WTC11 (cell line): ENCODE measurements at regions not wholly inside any gene's neighbourhood (a gene's known extent, or its start where the extent isn't known, plus 50 kb on each side); places are given as distances from the start of the nearest gene placed in this dataset.

Source experiments
- AR ChIP-seq: fragments of 250-450 bp; sonication (Bioruptor Pico); IDR thresholded peaks from 2 replicates; pipeline ENCODE4 v1.9.0; 2021; ENCODE audit warnings: mild to moderate bottlenecking
- ARID4B ChIP-seq: sonication (generic); formaldehyde crosslinking; IDR thresholded peaks from 2 replicates; pipeline ENCODE4 v1.8.0; 2023; ENCODE audit warnings: missing genetic modification reagents, mild to moderate bottlenecking, borderline replicate concordance
- ATF2 ChIP-seq: sonication (generic); formaldehyde crosslinking; IDR thresholded peaks from 2 replicates; pipeline ENCODE4 v1.8.1; 2022; ENCODE audit warnings: low read depth, missing genetic modification reagents, borderline replicate concordance
- ATF3 ChIP-seq: sonication (generic); formaldehyde crosslinking; conservative IDR thresholded peaks from 2 replicates; pipeline ENCODE4 v1.8.1; 2022; ENCODE audit warnings: mild to moderate bottlenecking, missing genetic modification reagents
- CDX4 ChIP-seq: fragments of 250-450 bp; sonication (Bioruptor Pico); IDR thresholded peaks from 2 replicates; pipeline ENCODE4 v1.9.0; 2021; ENCODE audit warnings: moderate library complexity, mild to moderate bottlenecking, inconsistent platforms, borderline replicate concordance
- ERG ChIP-seq: fragments of 250-450 bp; sonication (Bioruptor Pico); IDR thresholded peaks from 2 replicates; pipeline ENCODE4 v1.8.0; 2021; ENCODE audit warnings: mild to moderate bottlenecking
- HMGA2 ChIP-seq: fragments of 250-450 bp; sonication (Bioruptor Pico); IDR thresholded peaks from 2 replicates; pipeline ENCODE4 v1.4.0; 2021; ENCODE audit warnings: mild to moderate bottlenecking, moderate library complexity
- HMGXB4 ChIP-seq: sonication (generic); formaldehyde crosslinking; IDR thresholded peaks from 2 replicates; pipeline ENCODE4 v1.8.1; 2023; ENCODE audit warnings: mild to moderate bottlenecking, moderate library complexity, missing genetic modification reagents
- KAT7 ChIP-seq: sonication (generic); formaldehyde crosslinking; IDR thresholded peaks from 2 replicates; pipeline ENCODE4 v1.8.1; 2023; ENCODE audit warnings: missing genetic modification reagents, mild to moderate bottlenecking, borderline replicate concordance
- TEAD4 ChIP-seq: sonication (generic); formaldehyde crosslinking; IDR thresholded peaks from 2 replicates; pipeline ENCODE4 v1.8.0; 2022; ENCODE audit warnings: mild to moderate bottlenecking, missing genetic modification reagents
- TP53 ChIP-seq: sonication (generic); formaldehyde crosslinking; IDR thresholded peaks from 2 replicates; pipeline ENCODE4 v1.8.1; 2023; ENCODE audit warnings: mild to moderate bottlenecking, missing genetic modification reagents
- ZBTB43 ChIP-seq: sonication (generic); formaldehyde crosslinking; IDR thresholded peaks from 2 replicates; pipeline ENCODE4 v1.8.1; 2023; ENCODE audit warnings: mild to moderate bottlenecking, missing genetic modification reagents
- ZNF219 ChIP-seq: sonication (generic); formaldehyde crosslinking; IDR thresholded peaks from 2 replicates; pipeline ENCODE4 v1.8.0; 2023; ENCODE audit warnings: missing genetic modification reagents, mild to moderate bottlenecking, borderline replicate concordance
- ZNF396 ChIP-seq: fragments of 250-450 bp; sonication (Bioruptor Pico); IDR thresholded peaks from 2 replicates; pipeline ENCODE4 v1.8.0; 2021; ENCODE audit warnings: mild to moderate bottlenecking, moderate library complexity, borderline replicate concordance
- ZNF671 ChIP-seq: fragments of 250-450 bp; sonication (Bioruptor Pico); IDR thresholded peaks from 2 replicates; pipeline ENCODE4 v1.8.0; 2021; ENCODE audit warnings: mild to moderate bottlenecking

- TF ChIP-seq ARID4B (CRISPR knock-in tag) (no peak), ZNF396 (no peak), HMGXB4 (CRISPR knock-in tag) (no peak), ERG (no peak), ZNF671 (no peak), ATF2 (no peak), HMGA2 (no peak), CDX4 (CRISPR knock-in tag) (no peak), ZBTB43 (CRISPR knock-in tag) (no peak), AR (no peak), TP53 (no peak), TEAD4 (CRISPR knock-in tag) (no peak), ZNF219 (no peak), ATF3 (CRISPR knock-in tag) (no peak), KAT7 (CRISPR knock-in tag) (no peak)
- TF ChIP-seq, all 79 proteins: peak for 0
Observed at GRCh38 chr1:79531790-79532189, 525.3 kb upstream of the ADGRL4 start (continued).
